Head of caudate nucleus (tissue), 42 donors: ENCODE measurements at regions not wholly inside any gene's neighbourhood (a gene's known extent, or its start where the extent isn't known, plus 50 kb on each side); places are given as distances from the start of the nearest gene placed in this dataset.
A peak's percentile ranks its signal among the peaks of the same experiment; 100 is the strongest.

Experiments
- DNase-seq, 42 donors: peaks; one replicate each; pipeline versions ENCODE4 v3.0.0 to v3.0.0-alpha.2; 2020 to 2021; ENCODE audit warnings: mixed read lengths in 7 of 42
- intact Hi-C: fragments of 100-400 bp; cut with DNase I; formaldehyde crosslinking; loops from one replicate; pipeline ENCODE4 v1.15.0; 2022

DNA sequence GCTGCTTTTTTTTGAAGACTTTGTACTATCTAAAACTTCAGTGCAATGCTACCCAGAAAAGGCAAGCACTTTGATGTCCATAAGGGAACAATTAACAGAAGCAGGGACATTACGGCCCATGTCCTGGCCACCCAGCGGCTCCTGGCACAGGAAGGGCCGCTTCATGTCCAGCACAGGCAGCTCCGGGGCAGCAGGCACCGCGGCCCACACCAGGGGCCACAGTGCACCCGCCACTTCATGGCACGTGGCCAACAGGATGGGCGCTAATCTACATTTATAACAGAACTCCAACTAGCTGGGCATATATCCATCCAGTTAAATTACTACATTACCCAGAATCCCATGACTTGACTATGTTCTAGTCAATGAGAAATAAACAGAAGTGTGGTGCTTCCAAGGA, 198.2 kb upstream of the ID4 start:
- no peak for DNase-seq
- intact Hi-C loops: no loop called here

GRCh38 chr6:19643287-19643686, 193.9 kb upstream of the ID4 start:
- intact Hi-C loops: no loop called here

GRCh38 chr6:19643713-19644112, 193.5 kb upstream of the ID4 start:
- intact Hi-C loops: no loop called here
- no peak for DNase-seq

More at GRCh38 chr6:19643287-19643686, 193.9 kb upstream of the ID4 start:
- no peak for DNase-seq

GRCh38 chr6:19655744-19656143, 181.4 kb upstream of the ID4 start:
- intact Hi-C loops: no loop called here

GRCh38 chr6:19660123-19660910, 176.9 kb upstream of the ID4 start:
- intact Hi-C loops: no loop called here

More at GRCh38 chr6:19655744-19656143, 181.4 kb upstream of the ID4 start:
- DNase-seq: no peak

DNA sequence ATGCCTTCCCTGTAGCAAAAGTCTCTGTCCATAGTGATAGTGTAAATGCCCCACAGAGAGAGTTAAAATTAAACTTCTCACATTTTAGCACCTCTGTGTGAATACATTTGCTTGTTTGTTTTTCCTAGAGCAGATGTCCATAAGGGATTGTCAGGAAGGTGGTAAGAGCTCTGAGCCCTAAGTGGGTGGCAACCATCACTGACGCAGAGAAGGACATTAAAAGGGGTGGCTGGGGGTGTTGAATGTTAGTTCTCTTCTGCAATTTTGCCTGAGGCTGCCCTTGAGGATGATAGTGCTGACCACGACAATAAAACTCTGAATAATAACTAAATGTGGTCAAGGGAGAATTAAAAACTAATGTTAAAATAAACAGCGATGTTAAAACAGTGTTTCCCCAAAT, 174.3 kb upstream of the ID4 start:
- DNase-seq: no peak
- intact Hi-C loops: no loop called here

More at GRCh38 chr6:19660123-19660910, 176.9 kb upstream of the ID4 start:
- DNase-seq: no peak

GRCh38 chr6:19663479-19663878, 173.7 kb upstream of the ID4 start:
- intact Hi-C loops: no loop called here

DNA sequence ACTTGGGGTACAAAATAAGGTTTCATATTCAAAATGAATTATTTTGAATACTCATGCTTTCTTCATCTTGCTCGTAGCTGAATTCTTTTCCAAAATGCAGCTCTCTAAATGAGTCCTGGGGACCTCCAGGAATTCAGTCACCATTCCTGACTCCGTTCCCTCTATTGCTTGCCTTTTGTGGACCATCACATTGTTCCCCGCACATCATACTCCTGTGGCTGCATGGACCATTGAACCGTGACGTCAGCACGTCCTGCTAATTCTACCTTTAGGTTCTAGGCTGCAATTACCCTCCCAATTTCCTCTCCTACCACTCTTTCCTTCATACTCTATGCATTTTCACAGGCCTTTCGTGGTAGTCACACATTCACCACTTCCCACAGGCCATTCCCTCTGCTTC, 173.1 kb upstream of the ID4 start:
- intact Hi-C loops: no loop called here
- no peak for DNase-seq

More at GRCh38 chr6:19663479-19663878, 173.7 kb upstream of the ID4 start:
- DNase-seq: no peak

DNA sequence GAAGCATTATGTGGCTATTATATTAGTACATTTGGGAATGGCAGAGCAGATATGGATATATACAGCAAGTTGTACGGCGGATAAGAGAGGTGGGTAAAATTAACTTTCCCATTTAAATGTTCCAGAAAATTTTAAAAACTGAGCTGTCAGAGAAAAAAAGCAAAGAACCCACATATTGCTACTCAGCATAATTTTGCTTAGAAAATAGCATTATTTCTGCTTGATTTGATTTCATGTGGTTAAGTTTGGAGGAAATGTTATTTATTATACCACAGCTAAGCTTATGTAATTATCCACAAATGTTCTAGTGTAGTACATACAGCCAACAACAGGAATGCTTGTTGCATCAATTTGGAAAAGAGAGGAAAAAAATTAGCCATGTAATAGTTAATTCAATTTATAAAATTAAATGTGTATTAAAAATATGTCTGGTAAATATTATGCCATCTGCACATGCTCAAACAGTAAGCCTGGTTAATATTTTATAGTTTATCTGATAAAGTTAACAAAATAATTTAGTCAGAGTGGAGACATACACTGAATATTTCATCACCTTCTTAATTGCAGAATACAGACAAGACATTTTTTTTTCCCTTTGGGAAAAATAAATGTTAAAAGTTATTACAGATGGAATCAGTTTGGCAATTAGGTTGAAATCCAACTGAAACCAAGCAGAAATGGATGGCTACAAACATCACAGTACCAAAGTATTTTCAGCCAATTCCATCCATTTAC, 172.1 kb upstream of the ID4 start:
- DNase-seq: no peak
- intact Hi-C loops: no loop called here

DNA sequence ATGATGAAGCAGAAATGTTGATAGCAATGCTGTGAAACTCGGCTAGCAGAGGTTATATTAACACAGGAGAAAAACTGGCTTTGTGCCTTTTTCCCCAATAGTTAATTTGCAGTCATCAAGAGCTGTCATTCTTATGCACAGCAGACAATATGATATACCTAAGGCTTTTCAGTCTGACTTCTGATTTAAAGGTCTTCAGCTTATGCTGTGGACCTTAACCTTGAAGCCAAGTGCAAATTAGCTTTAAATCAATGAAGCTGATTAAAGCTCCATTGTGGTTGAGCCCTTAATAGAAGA, 171.6 kb upstream of the ID4 start:
- no peak for DNase-seq
- intact Hi-C loops: no loop called here

DNA sequence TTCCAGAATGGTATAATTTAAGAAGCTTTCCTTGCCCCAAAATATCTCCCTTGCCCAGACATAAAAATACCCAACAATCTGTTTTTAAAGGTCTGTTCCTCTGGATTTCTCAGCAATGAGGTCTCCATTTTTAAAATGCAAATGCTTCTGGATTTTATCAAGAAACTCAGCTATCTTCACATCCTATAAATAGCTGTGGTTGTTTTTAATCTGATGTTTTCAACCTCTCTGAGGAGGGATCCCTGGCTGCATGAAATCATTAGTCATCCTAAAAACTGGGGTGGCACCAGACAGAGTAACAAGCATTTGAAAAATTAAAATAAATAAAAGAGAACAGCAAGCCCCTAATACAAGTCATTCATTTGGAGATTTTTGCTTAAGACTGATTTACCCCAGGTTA, 168.5 kb upstream of the ID4 start:
- no peak for DNase-seq
- intact Hi-C loops: no loop called here

- intact Hi-C loops: no loop called here
- no peak for DNase-seq
Observed at GRCh38 chr6:19669206-19669605, 168.0 kb upstream of the ID4 start.

GRCh38 chr6:19682859-19683258, 154.3 kb upstream of the ID4 start:
- intact Hi-C loops: no loop called here
- no peak for DNase-seq

DNA sequence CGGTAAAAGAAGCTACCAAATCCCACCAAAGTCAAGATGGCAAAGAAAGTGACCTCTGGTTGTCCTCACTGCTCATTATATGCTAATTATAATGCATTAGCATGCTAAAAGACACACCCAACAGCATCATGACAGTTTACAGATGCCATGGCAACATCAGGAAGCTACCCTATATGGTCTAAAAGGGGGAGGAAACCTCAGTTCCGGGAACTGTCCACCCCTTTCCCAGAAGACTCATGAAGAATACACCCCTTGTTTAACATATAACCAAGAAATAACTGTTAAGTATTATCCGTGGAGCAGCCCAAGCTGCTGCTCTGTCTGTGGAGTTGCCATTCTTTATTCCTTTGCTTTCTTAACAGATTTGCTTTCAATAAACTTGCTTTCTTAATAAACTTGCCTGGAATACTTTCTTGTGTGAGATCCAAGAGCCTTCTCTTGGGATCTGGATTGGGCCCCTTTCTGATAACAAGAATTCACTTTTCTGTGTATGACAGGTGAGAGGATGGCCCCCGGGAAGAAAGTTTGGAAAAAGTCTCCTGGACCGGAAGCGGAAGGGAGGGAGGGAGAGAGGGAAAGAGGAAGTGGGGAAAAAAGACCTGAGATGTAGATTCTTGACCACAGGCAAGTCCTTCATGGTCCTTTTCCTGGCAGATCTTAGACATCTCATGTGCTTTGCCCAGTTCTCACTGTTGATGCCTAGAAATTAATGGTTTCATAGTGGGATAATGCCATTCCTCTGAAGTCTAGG, 146.7 kb upstream of the ID4 start:
- intact Hi-C loops: no loop called here
- DNase-seq: no peak

DNA sequence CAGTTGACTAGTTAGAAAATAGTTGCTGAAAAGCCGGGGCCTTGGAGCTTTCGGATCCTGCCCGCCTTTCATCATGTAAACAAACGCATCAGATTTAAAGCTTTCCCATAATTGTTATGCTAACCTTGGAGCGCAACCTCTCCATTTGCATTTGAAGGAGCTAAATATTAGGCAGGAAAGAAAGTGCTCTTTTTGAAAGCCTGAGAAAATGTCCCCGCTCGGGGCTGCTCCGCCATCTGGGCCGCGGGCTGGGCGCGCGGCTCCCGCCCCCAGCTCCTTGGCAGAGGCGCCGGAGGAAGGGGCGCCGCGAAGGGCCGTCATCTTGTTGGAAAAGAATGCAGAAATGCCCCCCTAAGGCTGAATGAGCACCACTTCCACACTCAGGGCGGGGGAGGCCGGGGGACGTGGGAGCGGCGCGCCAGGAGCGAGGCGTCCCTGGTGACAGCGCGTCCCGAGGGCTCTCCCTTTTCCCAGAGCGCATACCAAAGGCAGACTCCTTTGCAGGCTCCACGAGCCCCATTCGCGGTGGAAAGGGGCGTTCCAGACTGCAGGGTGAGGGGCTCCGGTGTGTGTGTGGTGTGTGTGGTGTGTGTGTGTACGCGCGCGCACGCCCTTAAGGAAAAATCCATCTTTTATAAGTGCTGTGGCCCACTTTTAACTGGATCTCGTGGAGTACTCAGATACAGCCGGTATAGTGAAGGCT, 145.6 kb upstream of the ID4 start:
- DNase-seq: peak; percentile 40 to 88 (median 71)
- intact Hi-C loops: no loop called here

- DNase-seq: peak in 12 of 42 donors; percentile 2 to 53 (median 22)
- intact Hi-C loops: no loop called here
Observed at GRCh38 chr6:19692506-19693298, 144.5 kb upstream of the ID4 start.

GRCh38 chr6:19694697-19695096, 142.5 kb upstream of the ID4 start:
- intact Hi-C loops: no loop called here
- DNase-seq: no peak

GRCh38 chr6:19697744-19698290, 139.4 kb upstream of the ID4 start:
- DNase-seq: no peak
- intact Hi-C loops: no loop called here
